ENCODE measurements at regions not wholly inside any gene's neighbourhood (a gene's known extent, or its start where the extent isn't known, plus 50 kb on each side); places are given as distances from the start of the nearest gene placed in this dataset.

DNA sequence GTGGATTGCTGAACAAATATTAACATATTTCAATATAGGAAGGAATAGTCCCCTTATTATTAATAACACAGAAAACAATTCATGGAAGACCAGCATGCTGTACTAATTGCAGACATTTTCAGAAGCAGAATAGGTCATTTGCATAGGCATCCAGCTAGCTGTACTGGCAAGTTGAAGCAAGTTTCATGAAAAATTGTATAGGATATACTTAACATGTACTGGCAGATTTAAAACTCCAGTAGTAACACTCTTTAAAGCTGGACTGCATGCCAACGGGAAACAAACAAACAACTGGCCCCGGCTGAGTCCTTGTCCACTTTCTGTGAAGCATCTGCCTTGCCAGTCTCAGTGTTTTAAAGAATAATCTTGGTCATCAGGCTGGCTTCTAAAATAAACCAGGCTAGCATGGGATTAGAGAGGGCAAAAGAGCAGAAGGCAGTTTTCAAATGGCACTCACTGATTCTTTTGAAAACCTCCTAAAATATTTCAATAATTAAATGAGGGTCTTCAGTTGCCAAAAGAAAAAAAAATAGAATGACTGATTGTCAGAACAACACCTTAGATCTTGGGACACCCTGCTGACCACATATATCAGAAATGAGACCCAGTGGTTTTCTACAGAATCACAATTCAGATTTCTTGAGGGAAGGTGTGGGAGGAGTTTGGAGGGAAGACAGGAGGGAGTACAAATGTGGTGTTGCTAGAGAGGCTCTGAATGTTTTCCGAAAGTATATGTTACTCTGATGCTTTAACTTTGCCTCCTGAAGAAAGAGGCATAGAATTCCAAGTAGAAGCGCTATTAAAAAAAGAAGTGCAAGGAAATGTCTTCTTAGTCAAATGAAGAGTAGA, 122.5 kb upstream of the KRAS start:
- TF ChIP-seq MXI1 (conservative IDR thresholded peaks at IDR 0.05; ENCODE audit: poor library complexity, severe bottlenecking) (no peak), EZH2 (IDR thresholded peaks at IDR 0.05; ENCODE audit: borderline replicate concordance, insufficient read depth, low read length, poor library complexity, severe bottlenecking) (no peak), SMC3 (conservative IDR thresholded peaks at IDR 0.05; ENCODE audit: poor library complexity) (no peak)
- TF ChIP-seq, protein P1, sequence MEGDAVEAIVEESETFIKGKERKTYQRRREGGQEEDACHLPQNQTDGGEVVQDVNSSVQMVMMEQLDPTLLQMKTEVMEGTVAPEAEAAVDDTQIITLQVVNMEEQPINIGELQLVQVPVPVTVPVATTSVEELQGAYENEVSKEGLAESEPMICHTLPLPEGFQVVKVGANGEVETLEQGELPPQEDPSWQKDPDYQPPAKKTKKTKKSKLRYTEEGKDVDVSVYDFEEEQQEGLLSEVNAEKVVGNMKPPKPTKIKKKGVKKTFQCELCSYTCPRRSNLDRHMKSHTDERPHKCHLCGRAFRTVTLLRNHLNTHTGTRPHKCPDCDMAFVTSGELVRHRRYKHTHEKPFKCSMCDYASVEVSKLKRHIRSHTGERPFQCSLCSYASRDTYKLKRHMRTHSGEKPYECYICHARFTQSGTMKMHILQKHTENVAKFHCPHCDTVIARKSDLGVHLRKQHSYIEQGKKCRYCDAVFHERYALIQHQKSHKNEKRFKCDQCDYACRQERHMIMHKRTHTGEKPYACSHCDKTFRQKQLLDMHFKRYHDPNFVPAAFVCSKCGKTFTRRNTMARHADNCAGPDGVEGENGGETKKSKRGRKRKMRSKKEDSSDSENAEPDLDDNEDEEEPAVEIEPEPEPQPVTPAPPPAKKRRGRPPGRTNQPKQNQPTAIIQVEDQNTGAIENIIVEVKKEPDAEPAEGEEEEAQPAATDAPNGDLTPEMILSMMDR (IDR thresholded peaks at IDR 0.05; ENCODE audit: poor library complexity, severe bottlenecking) = no peak

Measured in neural cell (in vitro differentiated cells).